SJCRH30 (cell line): ENCODE measurements at regions not wholly inside any gene's neighbourhood (a gene's known extent, or its start where the extent isn't known, plus 50 kb on each side); places are given as distances from the start of the nearest gene placed in this dataset.

Source experiments
- DNase-seq, 2 experiments: peaks; one replicate each; pipeline ENCODE4 v3.0.0-alpha.2; 2015 to 2020
- H3K27ac ChIP-seq: fragments of 250-450 bp; sonication (Bioruptor Pico); 2 replicates; pipeline ENCODE4 v1.5.1; 2020; ENCODE audit warnings: mild to moderate bottlenecking, moderate library complexity
- H3K27me3 ChIP-seq: fragments of 250-450 bp; sonication (Bioruptor Pico); 2 replicates; pipeline ENCODE4 v1.5.1; 2020; ENCODE audit warnings: mild to moderate bottlenecking, moderate library complexity
- H3K36me3 ChIP-seq: fragments of 250-450 bp; sonication (Bioruptor Pico); 2 replicates; pipeline ENCODE4 v1.5.1; 2020; ENCODE audit warnings: mild to moderate bottlenecking, moderate library complexity
- H3K4me1 ChIP-seq: fragments of 250-450 bp; sonication (Bioruptor Pico); 2 replicates; pipeline ENCODE4 v1.5.1; 2020; ENCODE audit warnings: mild to moderate bottlenecking, moderate library complexity
- H3K4me3 ChIP-seq: fragments of 250-450 bp; sonication (Bioruptor Pico); 2 replicates; pipeline ENCODE4 v1.5.1; 2020; ENCODE audit warnings: mild to moderate bottlenecking, moderate library complexity
- H3K9me3 ChIP-seq: fragments of 250-450 bp; sonication (Bioruptor Pico); replicated peaks from 2 replicates; pipeline ENCODE4 v1.5.1; 2020; ENCODE audit warnings: mild to moderate bottlenecking, moderate library complexity

GRCh38 chr2:19784456-19784855 lies 117.3 kb downstream of the TTC32 start:
- Histone ChIP-seq H3K4me3 (no peak overlapping the region), H3K4me1 (peaks cover 7% of the 10 kb centered on the region; the same call in 1 of the 2 replicates), H3K27ac (no peak overlapping the region), H3K36me3 (no peaks in the 10 kb centered on the region), H3K27me3 (no peaks in the 10 kb centered on the region), H3K9me3 (no peaks in the 10 kb centered on the region)
- no peak for DNase-seq

DNA sequence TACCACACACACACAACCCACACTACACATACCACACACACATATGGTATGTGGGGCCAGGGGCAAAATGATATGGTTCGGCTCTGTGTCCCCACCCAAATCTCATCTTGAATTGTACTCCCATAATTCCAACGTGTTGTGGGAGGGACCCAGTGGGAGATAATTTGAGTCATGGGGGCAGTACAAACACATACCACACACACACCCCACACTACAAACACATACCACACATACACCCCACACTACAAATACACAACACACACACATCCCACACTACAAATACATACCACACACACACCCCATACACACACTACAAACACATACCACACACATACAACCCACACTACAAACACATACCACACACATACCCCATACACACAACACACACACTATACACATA lies 117.8 kb downstream of the TTC32 start:
- H3K4me1 ChIP-seq: peaks cover 1% of the 10 kb centered on the region; the same call in 1 of the 2 replicates
- no peak overlapping the region for H3K27ac ChIP-seq
- H3K27me3 ChIP-seq: no peaks in the 10 kb centered on the region

DNA sequence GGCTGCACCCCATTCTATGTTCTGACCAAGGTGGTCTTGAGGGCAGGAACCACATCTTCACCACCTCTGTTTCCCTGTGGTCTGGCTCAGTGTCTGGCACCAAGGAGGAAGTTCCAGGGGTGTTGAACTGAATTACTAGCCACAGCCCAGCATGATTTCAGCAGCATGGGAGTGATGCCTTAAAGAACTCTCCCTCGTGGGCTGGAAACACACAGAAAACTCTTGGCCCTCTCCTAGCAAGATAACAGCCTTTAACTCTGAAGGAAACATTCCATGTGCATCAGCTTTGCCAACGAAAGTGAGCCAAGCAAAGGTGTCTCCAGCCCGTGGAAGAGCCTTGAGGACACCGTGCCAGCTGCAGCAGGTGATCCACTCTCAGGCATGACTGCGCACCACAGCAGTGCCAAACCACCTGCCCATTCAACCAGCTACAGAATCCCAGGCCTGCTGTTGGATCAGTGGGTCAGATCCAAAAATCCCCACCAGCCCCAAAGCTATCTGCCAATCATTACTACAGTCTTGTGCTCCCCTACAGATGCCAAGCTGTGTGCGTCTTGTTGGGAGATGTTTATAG lies 124.8 kb downstream of the TTC32 start:
- Histone ChIP-seq H3K36me3 (no peaks in the 10 kb centered on the region), H3K27me3 (no peaks in the 10 kb centered on the region), H3K9me3 (no peaks in the 10 kb centered on the region), H3K4me3 (no peak overlapping the region), H3K4me1 (peaks cover 32% of the 10 kb centered on the region), H3K27ac (no peak overlapping the region)
- DNase-seq: no peak

More for the DNA sequence above, 117.8 kb downstream of the TTC32 start:
- no peaks in the 10 kb centered on the region for H3K9me3 ChIP-seq
- no peak overlapping the region for H3K4me3 ChIP-seq
- DNase-seq: no peak
- no peaks in the 10 kb centered on the region for H3K36me3 ChIP-seq

DNA sequence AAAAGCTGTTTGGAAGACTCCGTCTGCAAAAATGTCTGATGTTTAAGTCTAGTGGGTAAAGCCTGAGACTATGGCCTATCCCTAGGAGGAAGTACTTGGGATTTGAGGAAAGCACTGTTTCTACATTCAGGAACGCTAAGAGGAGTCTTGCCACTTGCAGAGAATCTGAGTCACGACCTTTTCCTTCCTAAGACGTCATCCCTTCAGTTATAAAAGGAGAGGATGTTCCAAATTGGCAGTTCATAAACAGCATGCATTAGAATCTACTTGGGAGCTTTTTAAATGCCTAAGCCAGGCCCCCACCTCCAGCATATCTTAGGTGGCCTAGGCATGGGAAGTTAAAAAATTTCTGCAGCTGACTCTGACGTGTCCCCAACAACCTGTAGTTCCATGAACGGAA lies 125.9 kb downstream of the TTC32 start:
- Histone ChIP-seq H3K4me1 (peaks cover 32% of the 10 kb centered on the region), H3K36me3 (no peaks in the 10 kb centered on the region), H3K4me3 (no peak overlapping the region), H3K27ac (no peak overlapping the region), H3K27me3 (no peaks in the 10 kb centered on the region), H3K9me3 (no peaks in the 10 kb centered on the region)
- DNase-seq: no peak

DNA sequence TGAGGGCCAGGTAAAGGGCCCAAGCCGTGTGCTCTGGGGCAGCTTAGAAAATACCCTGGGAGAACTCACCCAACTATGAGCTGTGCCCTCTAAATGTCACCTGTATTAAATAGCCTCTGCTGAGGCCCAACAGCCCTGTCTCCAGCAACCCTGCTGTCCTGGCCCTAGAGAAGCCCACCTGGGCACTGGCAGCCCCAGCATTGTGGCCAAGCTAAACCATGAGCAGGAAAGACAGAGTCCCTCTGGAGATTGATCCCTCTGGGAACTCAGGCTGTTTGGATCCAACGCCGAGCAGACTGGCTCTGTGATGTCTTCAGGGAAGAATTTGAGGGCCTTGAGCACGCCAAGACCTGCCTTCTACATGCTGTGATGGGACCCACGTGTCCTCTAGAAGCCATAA lies 126.5 kb downstream of the TTC32 start:
- no peak for DNase-seq
- Histone ChIP-seq H3K27ac (peak overlapping the region; percentile 62; the same call in 1 of the 2 replicates), H3K9me3 (no peaks in the 10 kb centered on the region), H3K27me3 (no peaks in the 10 kb centered on the region), H3K4me3 (no peak overlapping the region), H3K4me1 (peaks cover 32% of the 10 kb centered on the region), H3K36me3 (no peaks in the 10 kb centered on the region)

DNA sequence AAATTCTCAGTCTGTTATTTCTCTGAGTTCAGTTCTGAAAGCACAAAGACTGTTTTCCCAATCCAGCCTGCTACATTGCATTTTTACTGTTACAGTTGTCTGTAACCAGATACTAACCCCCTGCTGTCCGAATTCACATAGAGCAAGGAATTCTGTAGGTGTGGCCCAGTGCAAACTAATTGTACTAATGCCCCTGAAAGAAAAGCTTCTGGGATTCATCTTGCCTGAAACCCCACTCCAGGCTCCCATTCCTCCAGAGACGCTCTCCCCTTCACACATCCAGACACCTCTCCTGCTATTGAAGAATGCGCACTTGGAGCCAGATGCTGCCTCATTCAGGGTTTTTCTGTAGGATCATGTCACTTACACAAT lies 127.0 kb downstream of the TTC32 start:
- DNase-seq: peak; percentile 77 to 85
- Histone ChIP-seq H3K9me3 (0 out of 2 replicates have a peak, but pooled peaks cover under 1% of the 10 kb centered on the region), H3K36me3 (no peaks in the 10 kb centered on the region), H3K27me3 (no peaks in the 10 kb centered on the region), H3K4me1 (peaks cover 32% of the 10 kb centered on the region), H3K27ac (peak overlapping the region; percentile 62), H3K4me3 (no peak overlapping the region)

DNA sequence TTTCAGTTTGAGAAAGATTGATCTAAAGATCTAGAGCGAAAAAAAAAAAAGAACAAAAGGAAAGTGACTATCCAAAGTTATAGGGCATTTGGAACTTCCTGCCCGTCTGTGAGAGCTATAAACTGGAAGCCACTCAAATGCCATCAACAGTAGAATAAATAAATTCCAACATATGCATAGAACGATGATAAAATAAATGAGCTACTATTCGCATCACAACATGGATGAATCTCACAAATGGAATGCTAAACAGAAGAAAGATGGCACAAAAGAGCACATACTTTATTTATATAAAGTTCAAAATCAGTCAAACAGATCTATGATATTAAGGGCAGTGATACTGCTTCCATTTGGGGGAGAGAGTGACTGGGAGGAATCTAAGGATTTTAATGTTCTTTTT lies 128.8 kb downstream of the TTC32 start:
- peaks cover 44% of the 10 kb centered on the region for H3K4me1 ChIP-seq
- no peak overlapping the region for H3K4me3 ChIP-seq
- H3K27ac ChIP-seq: no peak overlapping the region
- DNase-seq: no peak
- H3K36me3 ChIP-seq: no peaks in the 10 kb centered on the region
- 0 out of 2 replicates have a peak, but pooled peaks cover 10% of the 10 kb centered on the region for H3K9me3 ChIP-seq
- no peaks in the 10 kb centered on the region for H3K27me3 ChIP-seq

DNA sequence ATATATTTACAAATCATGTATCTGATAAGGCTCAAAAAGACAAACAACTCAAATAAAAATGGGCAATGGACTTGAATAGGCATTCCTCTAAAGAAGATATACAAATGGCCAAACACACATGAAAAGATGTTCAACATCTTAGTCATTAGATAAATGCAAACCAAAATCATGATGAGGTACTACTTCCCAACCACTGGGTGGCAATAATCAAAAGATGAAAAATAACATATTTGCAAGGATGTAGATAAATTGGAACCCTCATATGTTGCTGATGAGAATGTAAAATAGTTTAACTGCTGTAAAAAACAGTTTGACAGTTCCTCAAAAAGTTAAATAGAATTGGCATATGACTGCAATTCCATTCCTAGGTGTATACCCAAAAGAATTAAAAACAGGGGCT lies 132.3 kb downstream of the TTC32 start:
- peaks cover 58% of the 10 kb centered on the region for H3K4me1 ChIP-seq
- no peak for DNase-seq

GRCh38 chr2:19767899-19768298 lies 133.9 kb downstream of the TTC32 start:
- Histone ChIP-seq H3K4me1 (peaks cover 42% of the 10 kb centered on the region), H3K36me3 (no peaks in the 10 kb centered on the region), H3K27me3 (no peaks in the 10 kb centered on the region), H3K9me3 (0 out of 2 replicates have a peak, but pooled peaks cover 10% of the 10 kb centered on the region), H3K4me3 (no peak overlapping the region), H3K27ac (peak overlapping the region; percentile 77)
- DNase-seq: peak in 1 of 2 experiments; percentile 53

More for the DNA sequence above, 132.3 kb downstream of the TTC32 start:
- no peaks in the 10 kb centered on the region for H3K27me3 ChIP-seq
- no peak overlapping the region for H3K27ac ChIP-seq
- H3K9me3 ChIP-seq: 0 out of 2 replicates have a peak, but pooled peaks cover 10% of the 10 kb centered on the region
- H3K4me3 ChIP-seq: no peak overlapping the region
- no peaks in the 10 kb centered on the region for H3K36me3 ChIP-seq

DNA sequence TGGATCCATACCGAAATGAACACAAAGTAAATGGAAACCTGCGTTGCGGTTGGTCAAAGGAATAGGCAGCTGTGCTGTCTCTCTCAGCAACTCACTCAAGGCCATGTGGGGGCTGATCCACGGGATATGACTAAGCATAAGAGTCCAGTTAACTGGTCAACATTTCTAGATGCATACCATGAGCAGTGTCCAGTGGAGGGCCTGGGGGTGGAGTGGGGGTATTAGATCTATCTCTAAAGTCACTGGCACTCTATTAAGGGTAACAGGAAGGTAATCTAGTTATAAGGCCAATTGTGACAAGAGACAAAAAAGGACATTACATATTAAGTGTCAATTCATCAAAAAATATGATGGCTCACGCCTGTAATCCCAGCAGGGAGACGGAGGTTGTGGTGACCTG lies 136.8 kb downstream of the TTC32 start:
- Histone ChIP-seq H3K27me3 (no peaks in the 10 kb centered on the region), H3K27ac (peak overlapping the region; percentile 19; the same call in 1 of the 2 replicates), H3K4me1 (peaks cover 45% of the 10 kb centered on the region), H3K4me3 (no peak overlapping the region), H3K36me3 (no peaks in the 10 kb centered on the region), H3K9me3 (0 out of 2 replicates have a peak, but pooled peaks cover 10% of the 10 kb centered on the region)
- peak in 1 of 2 experiments; percentile 38 for DNase-seq

DNA sequence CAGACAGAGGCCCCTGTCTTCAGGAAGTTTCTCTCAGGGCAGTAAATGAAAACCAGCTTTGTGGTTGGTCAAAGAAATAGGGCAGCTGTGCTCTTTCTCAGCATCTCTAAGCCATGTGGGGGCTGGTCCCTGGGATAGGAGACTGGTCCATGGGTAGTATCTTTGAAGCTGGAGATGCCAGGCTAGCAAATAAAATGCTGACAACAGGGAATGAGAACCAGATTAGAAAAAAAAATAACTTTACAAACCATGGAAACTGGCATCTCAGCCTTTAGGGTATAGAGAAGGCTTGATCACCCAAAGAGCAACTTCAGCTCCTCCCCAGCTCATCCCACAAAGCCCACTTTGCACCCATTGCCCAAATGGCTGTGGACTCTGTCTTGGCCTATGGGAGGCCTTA lies 138.1 kb downstream of the TTC32 start:
- 0 out of 2 replicates have a peak, but pooled peaks cover under 1% of the 10 kb centered on the region for H3K9me3 ChIP-seq
- H3K4me1 ChIP-seq: peaks cover 45% of the 10 kb centered on the region
- no peaks in the 10 kb centered on the region for H3K27me3 ChIP-seq
- no peak overlapping the region for H3K27ac ChIP-seq
- no peak overlapping the region for H3K4me3 ChIP-seq
- H3K36me3 ChIP-seq: no peaks in the 10 kb centered on the region
- DNase-seq: no peak

DNA sequence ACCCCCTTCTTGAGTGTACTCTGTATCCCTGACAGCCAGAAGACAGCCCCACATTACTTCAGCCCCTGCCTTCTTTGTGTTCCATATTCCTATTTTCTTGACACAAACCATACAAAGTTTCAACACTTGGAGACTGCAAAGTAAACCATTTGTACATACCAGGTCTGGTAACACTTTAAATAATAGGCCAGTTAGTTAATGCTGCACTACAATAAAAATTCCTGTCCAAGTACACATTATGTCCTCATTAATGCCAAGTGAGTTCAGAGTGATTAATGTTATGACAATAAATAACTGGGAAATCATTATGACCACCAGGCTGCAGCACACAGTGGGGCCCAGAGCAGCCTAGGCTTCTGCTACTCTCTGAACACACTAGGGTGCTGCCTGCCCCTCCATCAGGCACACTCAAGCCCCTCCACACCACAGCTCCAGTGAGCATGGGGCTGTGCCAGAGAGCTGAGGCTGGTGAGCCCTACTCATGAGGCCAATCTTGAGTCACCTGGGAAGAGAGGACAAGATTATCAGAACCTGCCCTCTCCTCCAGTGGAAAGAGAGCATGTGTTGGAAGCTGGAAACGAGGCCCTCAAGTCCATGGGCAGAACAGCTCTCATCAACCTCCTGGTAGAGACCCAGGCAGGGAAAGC lies 138.7 kb downstream of the TTC32 start:
- no peak overlapping the region for H3K4me3 ChIP-seq
- H3K36me3 ChIP-seq: no peaks in the 10 kb centered on the region
- H3K27me3 ChIP-seq: no peaks in the 10 kb centered on the region
- no peak for DNase-seq
- H3K27ac ChIP-seq: no peak overlapping the region
- H3K4me1 ChIP-seq: peaks cover 39% of the 10 kb centered on the region
- no peaks in the 10 kb centered on the region for H3K9me3 ChIP-seq

- H3K36me3 ChIP-seq: no peaks in the 10 kb centered on the region
- H3K27ac ChIP-seq: no peak overlapping the region
- DNase-seq: no peak
- no peaks in the 10 kb centered on the region for H3K9me3 ChIP-seq
- H3K27me3 ChIP-seq: no peaks in the 10 kb centered on the region
- H3K4me3 ChIP-seq: no peak overlapping the region
- peaks cover 29% of the 10 kb centered on the region for H3K4me1 ChIP-seq
Measured at GRCh38 chr2:19762142-19762541, 139.6 kb downstream of the TTC32 start.

GRCh38 chr2:19759880-19760279 lies 141.9 kb downstream of the TTC32 start:
- H3K4me1 ChIP-seq: peaks cover 19% of the 10 kb centered on the region
- no peaks in the 10 kb centered on the region for H3K27me3 ChIP-seq
- no peaks in the 10 kb centered on the region for H3K36me3 ChIP-seq
- no peak overlapping the region for H3K27ac ChIP-seq
- no peaks in the 10 kb centered on the region for H3K9me3 ChIP-seq
- no peak overlapping the region for H3K4me3 ChIP-seq
- DNase-seq: peak in 1 of 2 experiments; percentile 50

DNA sequence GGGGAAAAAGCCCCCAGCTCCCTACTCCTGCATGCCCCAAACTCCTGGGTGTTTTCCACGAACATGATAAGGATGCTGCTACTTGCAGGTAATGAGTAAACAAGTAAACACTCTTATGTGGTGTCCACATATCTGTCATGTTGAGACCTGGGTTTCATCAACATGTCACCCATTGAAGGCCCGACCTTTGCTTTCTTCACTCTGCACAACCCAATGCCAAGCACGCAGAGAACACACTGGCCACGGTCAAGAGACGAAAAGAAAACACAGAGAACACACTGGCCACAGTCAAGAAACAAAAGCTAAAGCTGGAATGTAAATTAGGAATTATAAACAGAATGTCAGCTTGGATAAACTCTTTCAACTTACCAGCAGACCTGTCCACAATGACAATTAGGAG lies 143.1 kb downstream of the TTC32 start:
- Histone ChIP-seq H3K36me3 (no peaks in the 10 kb centered on the region), H3K4me3 (no peak overlapping the region), H3K27ac (no peak overlapping the region), H3K27me3 (no peaks in the 10 kb centered on the region), H3K9me3 (no peaks in the 10 kb centered on the region), H3K4me1 (peaks cover 21% of the 10 kb centered on the region)
- DNase-seq: no peak

- Histone ChIP-seq H3K27me3 (no peaks in the 10 kb centered on the region), H3K4me3 (no peak overlapping the region), H3K36me3 (no peaks in the 10 kb centered on the region), H3K27ac (no peak overlapping the region), H3K9me3 (no peaks in the 10 kb centered on the region), H3K4me1 (peaks cover 21% of the 10 kb centered on the region)
- no peak for DNase-seq
Measured at GRCh38 chr2:19757586-19757985, 144.2 kb downstream of the TTC32 start.
